Endothelial cell of hepatic sinusoid (primary cell): ENCODE measurements at regions not wholly inside any gene's neighbourhood (a gene's known extent, or its start where the extent isn't known, plus 50 kb on each side); places are given as distances from the start of the nearest gene placed in this dataset.
"Not testable (repeated sequence)": the region's sequence is repeated elsewhere in the genome, so short reads cannot be mapped to it uniquely, and the experiment has no call there.

Source experiments
- in situ Hi-C: cut with HindIII; loops from 2 replicates; pipeline ENCODE4 v1.10.0; 2017; ENCODE audit warnings: low sequenced_read_pairs

GRCh38 chr2:106267997-106268396 is 73.9 kb upstream of the UXS1 start:
- in situ Hi-C loops = no loop called here

GRCh38 chr2:106261871-106262321 is 67.8 kb upstream of the UXS1 start:
- in situ Hi-C loops = no loop called here

GRCh38 chr2:106258859-106259258 is 64.8 kb upstream of the UXS1 start:
- in situ Hi-C loops = not testable (repeated sequence)

GRCh38 chr2:106257830-106258229 is 63.7 kb upstream of the UXS1 start:
- in situ Hi-C loops = no loop called here

- in situ Hi-C loops = no loop called here
Measured at GRCh38 chr2:106257135-106257534, 63.0 kb upstream of the UXS1 start.

- in situ Hi-C loops = not testable (repeated sequence)
Measured at GRCh38 chr2:106249157-106249828, 55.2 kb upstream of the UXS1 start.

- in situ Hi-C loops = not testable (repeated sequence)
Measured at GRCh38 chr2:106248548-106249151, 54.5 kb upstream of the UXS1 start.
